ENCODE measurements at regions not wholly inside any gene's neighbourhood (a gene's known extent, or its start where the extent isn't known, plus 50 kb on each side); places are given as distances from the start of the nearest gene placed in this dataset.
"Not testable (repeated sequence)": the region's sequence is repeated elsewhere in the genome, so short reads cannot be mapped to it uniquely, and the experiment has no call there.

- DNase-seq: no peak
These were observed 82.5 kb upstream of the SULF2 start for GRCh38 chr20:47867831-47868230.

- no peak for DNase-seq
These were observed 81.2 kb upstream of the SULF2 start for GRCh38 chr20:47866480-47866879.

- no peak for DNase-seq
These were observed 80.6 kb upstream of the SULF2 start for GRCh38 chr20:47865912-47866311.

GRCh38 chr20:47865451-47865850 lies 80.2 kb upstream of the SULF2 start:
- DNase-seq: no peak

- no peak for DNase-seq
These were observed 78.7 kb upstream of the SULF2 start for GRCh38 chr20:47863981-47864380.

- no peak for DNase-seq
These were observed 78.2 kb upstream of the SULF2 start for GRCh38 chr20:47863315-47863965.

- no peak for DNase-seq
These were observed 77.4 kb upstream of the SULF2 start for GRCh38 chr20:47862574-47863240.

GRCh38 chr20:47861116-47861515 lies 75.8 kb upstream of the SULF2 start:
- no peak for DNase-seq

GRCh38 chr20:47860049-47860830 lies 75.0 kb upstream of the SULF2 start:
- no peak for DNase-seq

GRCh38 chr20:47859278-47859677 lies 74.0 kb upstream of the SULF2 start:
- DNase-seq: peak in 1 of 3 donors; percentile 19

GRCh38 chr20:47857569-47858464 lies 72.5 kb upstream of the SULF2 start:
- DNase-seq: peak in 2 of 3 donors; percentile 19 to 25

- DNase-seq: no peak
These were observed 71.9 kb upstream of the SULF2 start for GRCh38 chr20:47857187-47857568.

GRCh38 chr20:47855799-47856198 lies 70.5 kb upstream of the SULF2 start:
- DNase-seq: no peak

GRCh38 chr20:47854687-47855212 lies 69.5 kb upstream of the SULF2 start:
- DNase-seq: peak; percentile 40 to 52 (median 49)

- DNase-seq: no peak
These were observed 66.5 kb upstream of the SULF2 start for GRCh38 chr20:47851774-47852173.

- no peak for DNase-seq
These were observed 64.9 kb upstream of the SULF2 start for GRCh38 chr20:47850146-47850545.

GRCh38 chr20:47849596-47849995 lies 64.3 kb upstream of the SULF2 start:
- no peak for DNase-seq

GRCh38 chr20:47849006-47849405 lies 63.7 kb upstream of the SULF2 start:
- no peak for DNase-seq

- DNase-seq: peak in 2 of 3 donors; percentile 2 to 12
These were observed 63.3 kb upstream of the SULF2 start for GRCh38 chr20:47848534-47848933.

GRCh38 chr20:47847884-47848485 lies 62.7 kb upstream of the SULF2 start:
- peak in 1 of 3 donors; percentile 8 for DNase-seq

GRCh38 chr20:47847220-47847619 lies 61.9 kb upstream of the SULF2 start:
- not testable (repeated sequence) for DNase-seq

GRCh38 chr20:47846651-47847050 lies 61.4 kb upstream of the SULF2 start:
- DNase-seq: not testable (repeated sequence)

Measured in suppressor macrophage treated with lipopolysaccharide for 1 hour (primary cell).